SU-DHL-6 (cell line): ENCODE measurements at regions not wholly inside any gene's neighbourhood (a gene's known extent, or its start where the extent isn't known, plus 50 kb on each side); places are given as distances from the start of the nearest gene placed in this dataset.

Source experiments
- H2AFZ ChIP-seq: fragments of 200-600 bp; sonication (generic); 2 replicates; pipeline ENCODE4 v1.6.1; 2014; ENCODE audit warnings: low read depth, mild to moderate bottlenecking, moderate library complexity, mixed read lengths, antibody characterized with exemption, low read length; ENCODE audit not compliant: severe bottlenecking
- H3F3A ChIP-seq: fragments of 200-600 bp; shearing (Covaris generic); 2 replicates; pipeline ENCODE4 v1.6.0; 2016; ENCODE audit warnings: antibody characterized with exemption, mild to moderate bottlenecking; ENCODE audit not compliant: insufficient read depth
- H3K27ac ChIP-seq: fragments of 200-600 bp; sonication (generic); 2 replicates; pipeline ENCODE4 v1.5.1; 2016; ENCODE audit warnings: low read depth, mild to moderate bottlenecking, low read length, moderate library complexity, mixed read lengths
- H3K27me3 ChIP-seq: fragments of 200-600 bp; sonication (generic), shearing (Covaris generic); 2 replicates; pipeline ENCODE4 v1.6.0; 2014; ENCODE audit warnings: mild to moderate bottlenecking, low read length
- H3K36me3 ChIP-seq: fragments of 200-600 bp; sonication (generic); 2 replicates; pipeline ENCODE4 v1.6.1; 2014; ENCODE audit warnings: mild to moderate bottlenecking, low read length, mixed read lengths
- H3K4me2 ChIP-seq: fragments of 300-600, 200-600 bp; shearing (Covaris generic), sonication (generic); 2 replicates; pipeline ENCODE4 v1.6.0; 2014; ENCODE audit warnings: low read length, low read depth, mild to moderate bottlenecking; ENCODE audit not compliant: poor library complexity, severe bottlenecking
- H3K4me3 ChIP-seq: fragments of 200-600 bp; sonication (generic); 2 replicates; pipeline ENCODE4 v1.5.1; 2014; ENCODE audit warnings: antibody characterized with exemption, low read length, mild to moderate bottlenecking, mixed read lengths; ENCODE audit not compliant: insufficient read depth, poor library complexity, severe bottlenecking
- H3K79me2 ChIP-seq: fragments of 200-600 bp; sonication (generic); 2 replicates; pipeline ENCODE4 v1.6.1; 2014; ENCODE audit warnings: mild to moderate bottlenecking, low read length, moderate library complexity; ENCODE audit not compliant: insufficient read depth
- H3K9ac ChIP-seq: fragments of 200-600 bp; sonication (generic); 2 replicates; pipeline ENCODE4 v1.7.0; 2014; ENCODE audit warnings: mild to moderate bottlenecking, low read length
- H3K9me2 ChIP-seq: fragments of 200-600 bp; sonication (generic); replicated peaks from 2 replicates; pipeline ENCODE4 v1.6.1; 2014; ENCODE audit warnings: low read length; ENCODE audit not compliant: insufficient read depth
- H3K9me3 ChIP-seq: fragments of 200-600 bp; sonication (generic); 2 replicates; pipeline ENCODE4 v1.6.1; 2014; ENCODE audit warnings: low read length, mixed read lengths; ENCODE audit not compliant: insufficient read depth
- H4K20me1 ChIP-seq: fragments of 200-600 bp; sonication (generic); 2 replicates; pipeline ENCODE4 v1.6.1; 2014; ENCODE audit warnings: low read depth, mild to moderate bottlenecking, antibody characterized with exemption, low read length, moderate library complexity, mixed read lengths
- EZH2phosphoT487 ChIP-seq: fragments of 200-600 bp; sonication (generic), shearing (Covaris generic); conservative IDR thresholded peaks from 2 replicates; pipeline ENCODE4 v1.6.1; 2018; ENCODE audit warnings: mild to moderate bottlenecking, antibody characterized with exemption, low read length, moderate library complexity, mixed read lengths
- TF ChIP-seq, protein P1 (sequence below): fragments of 200-600 bp; sonication (generic); IDR thresholded peaks from one replicate; pipeline ENCODE4 v1.5.1; 2017; ENCODE audit warnings: antibody characterized with exemption, mild to moderate bottlenecking, low read length, moderate library complexity; ENCODE audit not compliant: insufficient read depth, poor library complexity, severe bottlenecking

DNA sequence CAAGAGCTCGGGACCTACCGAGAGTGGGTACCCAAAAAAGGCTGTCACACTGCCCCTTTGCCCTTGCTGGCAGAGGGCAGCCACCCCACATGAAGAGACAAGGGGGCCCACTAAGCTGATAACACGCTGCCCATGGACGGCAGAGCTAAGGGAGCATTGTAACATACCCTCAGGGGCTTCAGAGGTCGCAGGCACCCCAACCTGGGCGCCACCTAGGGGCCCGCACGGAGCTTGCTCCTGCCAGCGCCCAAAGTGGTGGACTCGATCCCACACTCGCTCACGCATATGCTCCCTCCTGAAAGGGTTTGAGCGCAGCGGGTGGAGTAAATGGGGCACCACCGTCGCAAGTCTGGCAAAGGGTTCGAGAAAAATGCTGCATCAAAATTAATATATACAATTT lies 975.4 kb downstream of the ZPLD1 start:
- Histone ChIP-seq H3K27me3 (no peaks in the 10 kb centered on the region), H2AFZ (no peak overlapping the region), H3K27ac (no peak overlapping the region), H3K4me3 (no peak overlapping the region), H3K79me2 (no peaks in the 10 kb centered on the region), H3K36me3 (no peaks in the 10 kb centered on the region), H3K9ac (no peak overlapping the region), H3F3A (no peaks in the 10 kb centered on the region), H4K20me1 (no peaks in the 10 kb centered on the region), H3K9me3 (no peaks in the 10 kb centered on the region), H3K4me2 (no peak overlapping the region), H3K9me2 (no peaks in the 10 kb centered on the region)
- TF ChIP-seq, protein P1, sequence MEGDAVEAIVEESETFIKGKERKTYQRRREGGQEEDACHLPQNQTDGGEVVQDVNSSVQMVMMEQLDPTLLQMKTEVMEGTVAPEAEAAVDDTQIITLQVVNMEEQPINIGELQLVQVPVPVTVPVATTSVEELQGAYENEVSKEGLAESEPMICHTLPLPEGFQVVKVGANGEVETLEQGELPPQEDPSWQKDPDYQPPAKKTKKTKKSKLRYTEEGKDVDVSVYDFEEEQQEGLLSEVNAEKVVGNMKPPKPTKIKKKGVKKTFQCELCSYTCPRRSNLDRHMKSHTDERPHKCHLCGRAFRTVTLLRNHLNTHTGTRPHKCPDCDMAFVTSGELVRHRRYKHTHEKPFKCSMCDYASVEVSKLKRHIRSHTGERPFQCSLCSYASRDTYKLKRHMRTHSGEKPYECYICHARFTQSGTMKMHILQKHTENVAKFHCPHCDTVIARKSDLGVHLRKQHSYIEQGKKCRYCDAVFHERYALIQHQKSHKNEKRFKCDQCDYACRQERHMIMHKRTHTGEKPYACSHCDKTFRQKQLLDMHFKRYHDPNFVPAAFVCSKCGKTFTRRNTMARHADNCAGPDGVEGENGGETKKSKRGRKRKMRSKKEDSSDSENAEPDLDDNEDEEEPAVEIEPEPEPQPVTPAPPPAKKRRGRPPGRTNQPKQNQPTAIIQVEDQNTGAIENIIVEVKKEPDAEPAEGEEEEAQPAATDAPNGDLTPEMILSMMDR: no peak
- no peak for TF ChIP-seq EZH2phosphoT487

DNA sequence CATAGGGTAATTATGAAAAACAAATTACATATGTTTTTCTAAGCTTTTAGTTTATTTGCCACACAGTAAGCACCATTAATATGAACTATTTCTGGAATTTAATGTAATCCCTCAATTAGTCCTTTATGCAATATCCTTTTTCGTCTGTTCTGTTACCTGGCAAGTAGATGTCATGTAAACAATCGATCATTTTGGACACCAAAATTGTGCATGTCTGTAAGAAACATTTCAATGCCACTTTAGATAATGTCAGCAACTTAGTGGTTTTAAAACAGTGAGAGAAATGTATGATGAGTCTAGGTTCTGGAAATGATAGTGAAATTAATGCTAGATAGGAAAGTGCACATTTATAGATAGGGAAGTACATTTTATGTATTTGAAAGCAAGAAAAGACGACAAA lies 986.6 kb downstream of the ZPLD1 start:
- H3K79me2 ChIP-seq: no peaks in the 10 kb centered on the region
- H3K27me3 ChIP-seq: no peaks in the 10 kb centered on the region

DNA sequence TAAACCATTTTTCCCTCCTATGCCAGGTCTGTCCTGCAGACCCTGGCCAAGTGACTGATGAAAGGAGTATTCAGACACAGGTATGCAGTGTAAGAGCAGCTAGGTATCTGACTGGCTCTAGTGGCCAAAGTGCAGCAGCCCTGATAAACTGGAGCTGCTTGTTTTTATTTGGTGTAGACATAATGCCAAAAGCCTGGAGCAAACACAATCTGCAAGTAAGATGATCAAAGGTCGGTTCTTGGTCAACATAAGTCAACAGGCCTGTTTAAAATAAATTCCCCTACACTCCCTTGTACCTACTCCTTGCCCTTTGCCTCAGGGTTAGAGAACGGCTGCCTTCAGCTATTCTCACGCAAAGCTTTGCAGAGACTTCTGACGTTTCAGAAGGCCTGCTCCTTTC lies 1003.1 kb downstream of the ZPLD1 start:
- Histone ChIP-seq H3K27ac (no peak overlapping the region), H3F3A (no peaks in the 10 kb centered on the region), H3K27me3 (no peaks in the 10 kb centered on the region), H3K9ac (no peak overlapping the region), H3K4me3 (no peak overlapping the region), H3K9me2 (no peaks in the 10 kb centered on the region), H3K4me2 (no peak overlapping the region), H3K9me3 (0 out of 2 replicates have a peak, but pooled peaks cover 7% of the 10 kb centered on the region), H4K20me1 (no peaks in the 10 kb centered on the region), H2AFZ (no peak overlapping the region), H3K79me2 (no peaks in the 10 kb centered on the region), H3K36me3 (no peaks in the 10 kb centered on the region)
- TF ChIP-seq, protein P1: no peak
- no peak for TF ChIP-seq EZH2phosphoT487

More for the DNA sequence above, 986.6 kb downstream of the ZPLD1 start:
- H2AFZ ChIP-seq: no peak overlapping the region
- H3K4me3 ChIP-seq: no peak overlapping the region
- H3K4me2 ChIP-seq: no peak overlapping the region
- no peaks in the 10 kb centered on the region for H3F3A ChIP-seq
- no peak overlapping the region for H3K27ac ChIP-seq
- no peaks in the 10 kb centered on the region for H3K9me3 ChIP-seq
- H4K20me1 ChIP-seq: no peaks in the 10 kb centered on the region
- H3K36me3 ChIP-seq: no peaks in the 10 kb centered on the region
- TF ChIP-seq, protein P1: no peak
- TF ChIP-seq EZH2phosphoT487: no peak
- H3K9me2 ChIP-seq: no peaks in the 10 kb centered on the region
- H3K9ac ChIP-seq: no peak overlapping the region
